AG09319 (cell line): ENCODE measurements at regions not wholly inside any gene's neighbourhood (a gene's known extent, or its start where the extent isn't known, plus 50 kb on each side); places are given as distances from the start of the nearest gene placed in this dataset.

Source experiments
- DNase-seq: peaks from one replicate; pipeline ENCODE4 v3.0.0-alpha.2; 2010; ENCODE audit warnings: low read depth; ENCODE audit errors: extremely low read depth
- TF ChIP-seq, protein P1 (sequence below): IDR thresholded peaks from 2 replicates; pipeline ENCODE4 v1.5.1; 2011; ENCODE audit warnings: low read depth, mild to moderate bottlenecking, inconsistent platforms, low read length, moderate library complexity

DNA sequence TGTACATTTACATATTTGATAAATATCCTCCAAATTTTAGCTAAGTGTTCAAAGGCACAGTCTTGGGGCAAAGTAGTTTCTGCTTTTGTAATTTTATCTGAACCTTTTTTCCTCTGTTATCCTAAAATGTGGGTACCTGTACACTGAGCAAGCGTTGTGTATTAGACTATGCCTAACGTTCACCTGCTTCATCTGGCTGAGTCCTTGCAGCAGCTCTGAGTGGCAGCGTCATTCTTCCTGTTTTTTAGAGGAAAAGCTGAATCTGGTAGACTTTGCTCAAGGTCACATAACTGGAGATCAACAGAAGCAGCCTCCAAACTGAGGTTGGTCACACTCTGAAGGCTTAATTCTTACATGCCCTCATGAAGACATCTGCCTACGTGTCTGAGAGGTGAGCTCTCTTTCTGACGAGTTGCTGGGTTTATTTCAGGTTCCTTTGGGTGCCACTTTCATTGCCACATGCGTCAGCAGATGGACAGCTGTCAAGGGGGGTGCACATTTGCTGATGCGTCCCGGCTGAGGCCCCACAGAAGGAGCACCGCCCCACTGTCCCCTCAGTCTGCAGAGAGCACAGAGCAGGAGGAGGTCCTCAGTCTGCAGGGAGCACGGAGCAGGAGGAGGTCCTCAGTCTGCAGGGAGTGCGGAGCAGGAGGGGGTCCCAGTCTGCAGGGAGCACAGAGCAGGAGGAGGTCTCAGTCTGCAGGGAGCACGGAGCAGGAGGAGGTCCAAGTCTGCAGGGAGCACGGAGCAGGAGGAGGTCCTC is 406.5 kb upstream of the SHH start:
- TF ChIP-seq, protein P1, sequence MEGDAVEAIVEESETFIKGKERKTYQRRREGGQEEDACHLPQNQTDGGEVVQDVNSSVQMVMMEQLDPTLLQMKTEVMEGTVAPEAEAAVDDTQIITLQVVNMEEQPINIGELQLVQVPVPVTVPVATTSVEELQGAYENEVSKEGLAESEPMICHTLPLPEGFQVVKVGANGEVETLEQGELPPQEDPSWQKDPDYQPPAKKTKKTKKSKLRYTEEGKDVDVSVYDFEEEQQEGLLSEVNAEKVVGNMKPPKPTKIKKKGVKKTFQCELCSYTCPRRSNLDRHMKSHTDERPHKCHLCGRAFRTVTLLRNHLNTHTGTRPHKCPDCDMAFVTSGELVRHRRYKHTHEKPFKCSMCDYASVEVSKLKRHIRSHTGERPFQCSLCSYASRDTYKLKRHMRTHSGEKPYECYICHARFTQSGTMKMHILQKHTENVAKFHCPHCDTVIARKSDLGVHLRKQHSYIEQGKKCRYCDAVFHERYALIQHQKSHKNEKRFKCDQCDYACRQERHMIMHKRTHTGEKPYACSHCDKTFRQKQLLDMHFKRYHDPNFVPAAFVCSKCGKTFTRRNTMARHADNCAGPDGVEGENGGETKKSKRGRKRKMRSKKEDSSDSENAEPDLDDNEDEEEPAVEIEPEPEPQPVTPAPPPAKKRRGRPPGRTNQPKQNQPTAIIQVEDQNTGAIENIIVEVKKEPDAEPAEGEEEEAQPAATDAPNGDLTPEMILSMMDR, result no peak
- DNase-seq, result no peak

DNA sequence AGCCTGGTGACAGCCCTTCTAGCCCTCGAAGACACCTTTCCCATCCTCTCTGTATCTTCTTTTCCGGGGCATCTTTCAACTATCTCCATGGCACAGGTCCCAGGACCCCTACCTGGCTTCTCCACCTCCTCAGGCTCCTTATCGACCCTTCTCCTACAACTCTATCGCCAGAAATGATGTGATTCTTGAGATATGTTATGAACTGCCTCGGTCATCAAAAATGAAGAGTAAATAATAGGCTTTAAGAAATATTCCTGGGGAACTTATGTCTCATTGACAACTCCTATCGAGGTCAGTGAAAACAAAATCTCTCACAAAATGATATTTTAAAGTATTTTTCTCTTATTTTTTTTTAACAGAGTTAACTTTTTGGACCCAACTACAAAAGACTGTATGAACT is 405.5 kb upstream of the SHH start:
- TF ChIP-seq, protein P1, result no peak
- DNase-seq, result no peak

DNA sequence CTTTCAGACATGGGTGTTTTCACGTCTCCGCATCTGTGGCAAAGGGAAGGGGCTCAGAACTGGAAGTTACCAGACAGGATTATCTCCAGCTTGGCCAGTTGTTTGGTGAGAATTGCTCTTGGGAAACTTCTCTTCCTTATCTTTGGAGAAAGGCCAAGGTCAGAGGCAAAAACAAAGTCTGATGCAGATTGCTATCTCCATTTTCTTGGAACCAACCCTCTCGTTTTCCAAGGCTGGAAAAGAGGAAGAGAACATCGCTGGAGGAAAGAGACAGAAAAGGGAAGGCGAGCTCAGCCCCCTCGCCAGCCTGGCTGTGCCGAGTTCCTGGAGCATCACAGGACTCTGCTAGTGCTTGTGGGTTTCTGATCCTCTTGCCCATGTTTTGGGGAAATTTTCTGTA is 396.8 kb upstream of the SHH start:
- DNase-seq, result no peak
- TF ChIP-seq, protein P1, result no peak

DNA sequence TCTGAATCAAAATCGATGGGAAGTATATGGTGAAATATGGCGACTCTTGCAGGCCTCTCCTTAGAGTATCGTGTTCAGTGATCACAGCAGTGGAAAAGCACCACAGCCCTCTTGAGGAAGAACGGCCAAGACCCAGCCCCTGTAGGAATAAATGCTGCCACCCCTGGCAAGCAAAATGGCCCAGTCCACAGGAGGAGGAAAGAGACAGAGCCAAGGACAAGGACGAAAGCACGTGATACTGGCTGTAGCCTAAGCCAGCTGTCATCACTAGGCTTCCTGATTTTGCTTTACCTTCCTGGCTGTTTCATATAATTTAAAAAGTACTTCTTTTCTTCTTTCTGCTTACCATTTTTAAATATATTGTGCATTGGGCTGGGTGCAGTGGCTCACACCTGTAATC is 395.0 kb upstream of the SHH start:
- DNase-seq, result no peak

DNA sequence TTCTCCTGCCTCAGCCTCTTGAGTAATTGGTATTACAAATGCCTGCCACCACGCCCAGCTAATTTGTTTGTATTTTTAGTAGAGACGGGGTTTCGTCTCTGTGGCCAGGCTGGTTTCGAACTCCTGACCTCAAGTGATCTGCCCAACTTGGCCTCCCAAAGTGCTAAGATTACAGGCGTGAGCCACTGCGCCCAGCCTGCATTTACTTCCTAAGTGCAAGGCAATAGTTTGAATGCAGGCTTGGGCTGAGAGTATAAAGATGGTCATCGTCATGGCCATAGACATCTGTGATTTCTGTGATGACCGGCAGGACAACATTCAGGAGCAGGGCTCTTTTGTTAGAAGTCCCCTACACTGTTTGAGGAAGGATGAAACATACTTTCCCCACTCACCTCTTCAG is 393.9 kb upstream of the SHH start:
- TF ChIP-seq, protein P1, result no peak
- no peak for DNase-seq

More for the DNA sequence above, 395.0 kb upstream of the SHH start:
- TF ChIP-seq, protein P1, result no peak

DNA sequence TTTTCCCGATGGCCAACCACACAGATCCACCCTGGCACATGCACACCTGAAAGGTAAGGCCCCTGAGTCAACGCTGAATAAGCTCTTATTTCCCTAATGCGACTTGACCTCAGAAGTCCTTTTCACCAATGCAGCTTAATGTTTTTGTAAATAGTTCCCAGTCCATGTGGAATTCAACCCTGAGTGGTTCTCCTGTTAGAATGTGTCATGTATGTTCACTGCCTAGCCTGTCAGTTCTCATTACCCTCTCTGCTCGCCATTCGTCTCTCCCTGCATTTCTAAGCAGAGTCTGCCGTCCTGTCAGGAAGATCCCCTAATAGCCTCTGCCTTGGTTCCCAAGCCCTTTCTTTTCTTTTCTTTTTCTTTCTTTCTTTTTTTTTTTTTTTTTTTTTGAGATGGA is 392.6 kb upstream of the SHH start:
- TF ChIP-seq, protein P1, result no peak

DNA sequence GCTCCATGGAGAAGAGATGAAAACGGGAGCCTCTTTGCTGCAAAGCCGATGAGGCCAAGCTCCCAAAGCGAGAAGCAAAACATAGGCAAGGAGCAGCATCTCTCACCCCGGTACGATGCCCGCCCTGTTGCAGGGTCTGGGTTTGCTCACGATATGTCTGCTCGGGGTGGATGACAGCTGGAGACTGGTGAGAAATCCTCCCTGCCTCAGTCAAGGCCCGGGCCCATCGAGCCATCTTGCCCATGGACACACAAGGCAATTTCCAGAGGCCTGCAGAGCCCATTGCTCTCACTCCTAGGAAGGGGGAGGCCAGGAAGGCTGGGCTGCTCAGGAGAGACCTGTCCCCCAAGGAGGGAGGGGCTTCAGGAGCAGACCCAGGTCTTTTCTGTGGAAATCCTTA is 391.7 kb upstream of the SHH start:
- no peak for DNase-seq
- TF ChIP-seq, protein P1, result no peak

More for the DNA sequence above, 392.6 kb upstream of the SHH start:
- no peak for DNase-seq
